Liver (tissue), 8 donors: ENCODE measurements at regions not wholly inside any gene's neighbourhood (a gene's known extent, or its start where the extent isn't known, plus 50 kb on each side); places are given as distances from the start of the nearest gene placed in this dataset.

Experiments used
- DNase-seq: peaks from one replicate; pipeline ENCODE4 v3.0.0-alpha.2; 2017; ENCODE audit warnings: low spot score
- H3K27ac ChIP-seq, 2 donors: one replicate each; pipeline ENCODE4 v1.7.0; 2013; ENCODE audit warnings: inconsistent platforms in 2 of 2, low read length in 2 of 2, control low read depth in 1 of 2, low read depth in 1 of 2, mild to moderate bottlenecking in 1 of 2
- H3K27me3 ChIP-seq, 4 donors: one replicate each; pipeline versions ENCODE4 v1.6.1 to v1.7.0; 2013; ENCODE audit warnings: low read length in 3 of 4, inconsistent platforms in 1 of 4, mild to moderate bottlenecking in 1 of 4, moderate library complexity in 1 of 4; ENCODE audit not compliant: control insufficient read depth in 4 of 4, insufficient read depth in 4 of 4
- H3K36me3 ChIP-seq, 4 donors: one replicate each; pipeline versions ENCODE4 v1.6.1 to v1.7.0; 2013; ENCODE audit warnings: low read length in 3 of 4, mild to moderate bottlenecking in 3 of 4, low read depth in 1 of 4, moderate library complexity in 1 of 4; ENCODE audit not compliant: control insufficient read depth in 4 of 4, insufficient read depth in 3 of 4
- H3K4me1 ChIP-seq, 4 donors: one replicate each; pipeline versions ENCODE4 v1.6.1 to v1.7.0; 2013; ENCODE audit warnings: low read length in 3 of 4, mild to moderate bottlenecking in 3 of 4, moderate library complexity in 1 of 4; ENCODE audit not compliant: control insufficient read depth in 4 of 4, insufficient read depth in 4 of 4
- H3K4me3 ChIP-seq, 3 donors: one replicate each; pipeline versions ENCODE4 v1.6.1 to v1.7.0; 2013; ENCODE audit warnings: low read length in 3 of 3, control low read depth in 1 of 3, low read depth in 1 of 3, mild to moderate bottlenecking in 1 of 3
- H3K9ac ChIP-seq, 2 donors: one replicate each; pipeline ENCODE4 v1.7.0; 2013; ENCODE audit warnings: low read length in 2 of 2, mild to moderate bottlenecking in 2 of 2, moderate library complexity in 2 of 2, control low read depth in 1 of 2, low read depth in 1 of 2
- H3K9me3 ChIP-seq, 4 donors: one replicate each; pipeline versions ENCODE4 v1.6.1 to v1.7.0; 2013; ENCODE audit warnings: low read length in 3 of 4; ENCODE audit not compliant: control insufficient read depth in 4 of 4
- EGR1 ChIP-seq, 2 donors: IDR thresholded peaks; 2 replicates each; pipeline ENCODE4 v1.6.1; 2016 to 2018; ENCODE audit warnings: antibody characterized with exemption in 2 of 2, low read depth in 2 of 2
- FOXA2 ChIP-seq: IDR thresholded peaks from 2 replicates; pipeline ENCODE4 v1.6.1; 2016; ENCODE audit warnings: antibody characterized with exemption
- GABPA ChIP-seq, 2 donors: IDR thresholded peaks in 1 of 2; conservative IDR thresholded peaks in 1 of 2; 2 replicates each; pipeline ENCODE4 v1.6.1; 2016; ENCODE audit warnings: antibody characterized with exemption in 2 of 2, mild to moderate bottlenecking in 1 of 2, moderate library complexity in 1 of 2
- HNF4A ChIP-seq, 2 donors: conservative IDR thresholded peaks; 2 replicates each; pipeline ENCODE4 v1.6.1; 2016; ENCODE audit warnings: antibody characterized with exemption in 2 of 2, mild to moderate bottlenecking in 2 of 2
- HNF4G ChIP-seq: IDR thresholded peaks from 2 replicates; pipeline ENCODE4 v1.6.1; 2016; ENCODE audit warnings: antibody characterized with exemption
- JUND ChIP-seq, 2 donors: IDR thresholded peaks; 2 replicates each; pipeline ENCODE4 v1.6.1; 2016; ENCODE audit warnings: antibody characterized with exemption in 2 of 2
- MAX ChIP-seq: IDR thresholded peaks from 2 replicates; pipeline ENCODE4 v1.6.1; 2016; ENCODE audit warnings: antibody characterized with exemption
- NR2F2 ChIP-seq: IDR thresholded peaks from 2 replicates; pipeline ENCODE4 v1.6.1; 2016; ENCODE audit warnings: antibody characterized with exemption
- RAD21 ChIP-seq, 2 donors: IDR thresholded peaks; 2 replicates each; pipeline ENCODE4 v1.6.1; 2016; ENCODE audit warnings: antibody characterized with exemption in 2 of 2, mild to moderate bottlenecking in 2 of 2
- REST ChIP-seq: IDR thresholded peaks from 2 replicates; pipeline ENCODE4 v1.6.1; 2016; ENCODE audit warnings: antibody characterized with exemption, mild to moderate bottlenecking
- RXRA ChIP-seq, 2 donors: IDR thresholded peaks; 2 replicates each; pipeline ENCODE4 v1.6.1; 2017 to 2018; ENCODE audit warnings: antibody characterized with exemption in 2 of 2, mild to moderate bottlenecking in 1 of 2
- SP1 ChIP-seq: IDR thresholded peaks from 2 replicates; pipeline ENCODE4 v1.6.1; 2018; ENCODE audit warnings: antibody characterized with exemption, mild to moderate bottlenecking
- TAF1 ChIP-seq: conservative IDR thresholded peaks from 2 replicates; pipeline ENCODE4 v1.6.1; 2016; ENCODE audit warnings: antibody characterized with exemption, mild to moderate bottlenecking
- YY1 ChIP-seq: IDR thresholded peaks from 2 replicates; pipeline ENCODE4 v1.6.1; 2016; ENCODE audit warnings: antibody characterized with exemption, mild to moderate bottlenecking
- ZBTB33 ChIP-seq: IDR thresholded peaks from 2 replicates; pipeline ENCODE4 v1.6.1; 2016; ENCODE audit warnings: antibody characterized with exemption
- WGBS: extraction: QIAGEN DNeasy Blood & Tissue Kit; methylation state at CpG from one replicate; pipeline ENCODE4 v1.1.7; 2013; 5-methylcytosine and 5-hydroxymethylcytosine counted together
- TF ChIP-seq, protein P1 (sequence below): fragments of 150-350 bp; IDR thresholded peaks from 2 replicates; pipeline ENCODE4 v1.5.1; 2017; ENCODE audit warnings: improper control_type of control experiment, low read depth, low read length; ENCODE audit not compliant: missing input control
- TF ChIP-seq, protein P2 (sequence below): IDR thresholded peaks from 2 replicates; pipeline ENCODE4 v1.6.1; 2016; ENCODE audit warnings: antibody characterized with exemption
- donor health status: healthy.
- donor health status: healthy.
- donor health status: healthy.
- donor health status: healthy.
- donor health status: healthy.

DNA sequence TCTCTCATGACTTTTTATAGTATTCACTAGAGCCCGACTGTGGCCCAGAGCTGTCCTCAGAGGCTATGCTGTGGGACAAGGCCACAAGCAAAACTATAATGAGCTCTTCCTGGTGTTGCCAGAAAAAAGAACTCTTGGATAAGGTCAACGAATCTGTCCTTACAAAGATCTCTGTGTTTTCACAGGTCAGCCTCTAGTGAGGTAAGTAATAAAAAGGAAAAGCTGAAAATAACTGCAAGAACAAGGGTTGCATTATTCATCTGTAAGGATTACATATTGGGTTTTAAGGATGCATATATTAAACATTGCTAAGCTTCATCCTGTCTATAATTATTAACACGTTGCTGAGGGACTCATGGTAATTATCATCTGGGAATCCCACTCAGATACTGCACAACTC lies 62.8 kb upstream of the ATL2 start:
- no peak for DNase-seq
- no peak for TF ChIP-seq JUND (IDR thresholded peaks at IDR 0.05)
- TF ChIP-seq RAD21 (IDR thresholded peaks at IDR 0.05) = no peak
- TF ChIP-seq EGR1 (IDR thresholded peaks at IDR 0.05; ENCODE audit: low read depth in 2 of 2) = no peak
- TF ChIP-seq, protein P1, sequence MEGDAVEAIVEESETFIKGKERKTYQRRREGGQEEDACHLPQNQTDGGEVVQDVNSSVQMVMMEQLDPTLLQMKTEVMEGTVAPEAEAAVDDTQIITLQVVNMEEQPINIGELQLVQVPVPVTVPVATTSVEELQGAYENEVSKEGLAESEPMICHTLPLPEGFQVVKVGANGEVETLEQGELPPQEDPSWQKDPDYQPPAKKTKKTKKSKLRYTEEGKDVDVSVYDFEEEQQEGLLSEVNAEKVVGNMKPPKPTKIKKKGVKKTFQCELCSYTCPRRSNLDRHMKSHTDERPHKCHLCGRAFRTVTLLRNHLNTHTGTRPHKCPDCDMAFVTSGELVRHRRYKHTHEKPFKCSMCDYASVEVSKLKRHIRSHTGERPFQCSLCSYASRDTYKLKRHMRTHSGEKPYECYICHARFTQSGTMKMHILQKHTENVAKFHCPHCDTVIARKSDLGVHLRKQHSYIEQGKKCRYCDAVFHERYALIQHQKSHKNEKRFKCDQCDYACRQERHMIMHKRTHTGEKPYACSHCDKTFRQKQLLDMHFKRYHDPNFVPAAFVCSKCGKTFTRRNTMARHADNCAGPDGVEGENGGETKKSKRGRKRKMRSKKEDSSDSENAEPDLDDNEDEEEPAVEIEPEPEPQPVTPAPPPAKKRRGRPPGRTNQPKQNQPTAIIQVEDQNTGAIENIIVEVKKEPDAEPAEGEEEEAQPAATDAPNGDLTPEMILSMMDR = no peak
- TF ChIP-seq HNF4G = no peak
- no peak for TF ChIP-seq GABPA (IDR thresholded peaks at IDR 0.05 in 1 of 2, conservative IDR thresholded peaks at IDR 0.05 in 1 of 2)
- TF ChIP-seq HNF4A (conservative IDR thresholded peaks at IDR 0.05) = no peak
- H3K27ac ChIP-seq = no peak overlapping the region
- H3K27me3 ChIP-seq = no peaks in the 10 kb centered on the region
- no peak overlapping the region for H3K9ac ChIP-seq
- no peak overlapping the region for H3K4me3 ChIP-seq
- 74% methylated on average over 3 of the region's 3 CpGs for WGBS
- no peaks in the 10 kb centered on the region for H3K36me3 ChIP-seq
- H3K4me1 ChIP-seq = no peaks in the 10 kb centered on the region
- H3K9me3 ChIP-seq = no peaks in the 10 kb centered on the region

DNA sequence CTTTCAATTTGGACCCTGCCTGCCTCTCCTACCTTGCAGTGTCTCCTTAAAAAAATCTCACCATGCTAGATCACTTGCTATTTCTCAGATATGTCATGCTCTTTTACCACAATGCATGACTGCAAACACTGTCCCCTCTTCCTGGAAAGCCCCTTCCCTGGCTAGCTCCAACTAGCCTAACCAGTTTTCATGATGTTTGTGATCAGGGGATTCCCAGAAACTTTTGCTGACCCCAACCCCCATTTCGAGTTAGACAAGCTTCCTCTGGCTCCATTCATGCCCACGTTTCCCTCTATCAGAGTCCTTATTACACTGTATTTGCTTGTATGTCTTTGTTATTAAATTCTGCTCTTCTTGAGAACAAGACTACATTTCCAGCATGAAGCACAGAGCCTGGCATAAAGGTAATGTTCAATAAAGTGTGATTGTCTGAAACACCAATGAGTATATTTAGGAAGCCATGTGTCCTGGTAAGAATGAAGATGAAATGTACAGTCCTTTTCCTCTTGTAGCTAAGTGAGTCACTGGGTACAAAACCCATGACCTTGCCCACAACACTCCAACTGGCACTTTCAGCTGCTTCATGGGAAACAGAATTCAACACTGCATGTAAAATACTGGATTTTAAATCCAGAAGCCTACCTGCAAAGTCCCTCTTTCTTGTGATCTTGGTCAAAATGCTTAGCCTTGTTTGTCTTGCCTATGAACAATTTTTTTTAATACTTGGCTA lies 62.0 kb upstream of the ATL2 start:
- Histone ChIP-seq H3K4me1 (no peaks in the 10 kb centered on the region), H3K27me3 (no peaks in the 10 kb centered on the region), H3K9ac (no peak overlapping the region), H3K36me3 (no peaks in the 10 kb centered on the region), H3K9me3 (no peaks in the 10 kb centered on the region), H3K27ac (no peak overlapping the region), H3K4me3 (no peak overlapping the region)
- WGBS = 70% methylated on average over 2 of the region's 2 CpGs
- no peak for DNase-seq
- TF ChIP-seq MAX = no peak
- TF ChIP-seq RAD21 (IDR thresholded peaks at IDR 0.05) = no peak
- no peak for TF ChIP-seq NR2F2
- no peak for TF ChIP-seq SP1
- no peak for TF ChIP-seq FOXA2
- TF ChIP-seq, protein P2, sequence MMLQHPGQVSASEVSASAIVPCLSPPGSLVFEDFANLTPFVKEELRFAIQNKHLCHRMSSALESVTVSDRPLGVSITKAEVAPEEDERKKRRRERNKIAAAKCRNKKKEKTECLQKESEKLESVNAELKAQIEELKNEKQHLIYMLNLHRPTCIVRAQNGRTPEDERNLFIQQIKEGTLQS = no peak
- TF ChIP-seq TAF1 = no peak
- TF ChIP-seq ZBTB33 = no peak
- TF ChIP-seq REST = no peak
- TF ChIP-seq, protein P1 = no peak
- no peak for TF ChIP-seq YY1
- no peak for TF ChIP-seq EGR1 (IDR thresholded peaks at IDR 0.05; ENCODE audit: low read depth in 2 of 2)
- TF ChIP-seq GABPA (IDR thresholded peaks at IDR 0.05 in 1 of 2, conservative IDR thresholded peaks at IDR 0.05 in 1 of 2) = no peak
- no peak for TF ChIP-seq HNF4A (conservative IDR thresholded peaks at IDR 0.05)
- no peak for TF ChIP-seq RXRA (IDR thresholded peaks at IDR 0.05)
